ENCODE measurements at regions not wholly inside any gene's neighbourhood (a gene's known extent, or its start where the extent isn't known, plus 50 kb on each side); places are given as distances from the start of the nearest gene placed in this dataset.
"Not testable (repeated sequence)": the region's sequence is repeated elsewhere in the genome, so short reads cannot be mapped to it uniquely, and the experiment has no call there.

- no peak for DNase-seq (ENCODE audit: low spot score)
Measured at GRCh38 chr1:58934706-58935105, 150.9 kb upstream of the JUN start.

GRCh38 chr1:58936973-58937372 lies 153.1 kb upstream of the JUN start:
- no peak for DNase-seq (ENCODE audit: low spot score)

DNA sequence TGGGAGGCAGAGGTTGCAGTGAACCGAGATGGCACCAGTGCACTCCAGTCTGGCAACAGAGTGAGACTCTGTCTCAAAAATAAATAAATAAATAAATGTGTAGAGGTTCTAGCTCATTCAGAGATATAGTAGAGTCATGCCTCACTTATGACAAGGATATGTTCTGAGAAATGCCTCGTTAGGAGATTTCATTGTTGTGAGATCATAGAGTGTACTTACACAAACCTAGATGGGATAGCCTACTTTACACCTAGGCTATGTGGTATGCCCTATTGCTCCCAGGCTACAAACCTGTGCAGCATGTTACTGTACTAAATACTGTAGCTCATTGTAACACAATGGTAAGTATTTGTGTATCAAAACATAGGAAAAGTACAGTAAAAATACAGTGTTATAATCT lies 155.3 kb upstream of the JUN start:
- DNase-seq (ENCODE audit: low spot score): no peak

DNA sequence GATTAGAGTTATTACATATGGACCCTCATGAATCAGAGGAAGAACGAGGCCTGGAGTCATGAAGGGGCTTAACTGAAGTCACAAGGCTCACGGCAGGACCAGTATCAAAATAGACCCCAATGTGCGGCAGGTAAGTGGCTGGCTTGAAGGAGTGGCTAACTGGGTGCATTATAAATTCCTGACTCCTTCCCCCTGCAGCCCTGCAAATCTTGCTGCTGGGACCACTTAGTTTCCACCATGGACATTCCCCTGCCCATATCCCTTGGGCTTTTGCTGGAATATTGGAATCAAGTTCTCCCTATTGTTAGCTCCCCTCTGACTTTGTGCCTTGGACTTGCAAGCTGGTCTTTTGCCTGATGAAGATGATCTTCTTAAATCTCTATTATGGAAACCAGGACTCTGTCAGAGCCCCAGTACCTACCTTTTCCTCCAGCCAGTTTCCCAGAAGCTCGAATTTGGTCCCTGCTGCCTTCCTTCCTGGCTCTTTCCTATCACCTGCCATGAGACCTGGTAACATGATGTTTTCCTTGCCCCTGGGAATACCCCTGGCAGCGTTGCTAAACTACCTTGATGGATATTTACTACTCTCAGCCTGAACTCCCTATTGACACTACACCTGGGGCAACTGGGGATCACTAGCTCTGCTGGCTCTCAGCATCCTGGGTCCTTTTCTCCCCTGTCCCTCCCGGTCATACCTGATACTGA lies 156.0 kb upstream of the JUN start:
- no peak for DNase-seq (ENCODE audit: low spot score)

- no peak for DNase-seq (ENCODE audit: low spot score)
Measured at GRCh38 chr1:58941471-58942289, 157.8 kb upstream of the JUN start.

- DNase-seq (ENCODE audit: low spot score): no peak
Measured at GRCh38 chr1:58942759-58943191, 158.9 kb upstream of the JUN start.

- no peak for DNase-seq (ENCODE audit: low spot score)
Measured at GRCh38 chr1:58943776-58944175, 159.9 kb upstream of the JUN start.

- no peak for DNase-seq (ENCODE audit: low spot score)
Measured at GRCh38 chr1:58944439-58944838, 160.6 kb upstream of the JUN start.

DNA sequence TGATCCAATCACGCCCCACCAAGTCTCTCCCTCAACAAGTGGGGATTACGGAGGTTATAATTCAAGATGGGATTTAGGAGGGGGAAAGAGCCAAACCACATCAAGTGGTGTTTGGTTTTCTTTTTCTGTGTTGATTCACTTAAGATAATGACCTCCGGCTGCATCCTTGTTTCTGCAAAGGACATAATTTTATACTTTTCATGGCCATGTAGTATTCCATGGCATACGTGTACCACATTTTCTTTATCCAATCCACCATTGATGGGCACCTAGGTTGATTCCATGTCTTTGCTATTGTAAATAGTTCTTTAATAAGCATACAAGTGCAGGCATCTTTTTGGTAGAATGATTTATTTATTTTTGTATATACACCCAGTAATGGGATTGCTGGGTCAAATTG lies 162.5 kb upstream of the JUN start:
- no peak for DNase-seq (ENCODE audit: low spot score)

GRCh38 chr1:58948671-58949070 lies 164.8 kb upstream of the JUN start:
- DNase-seq (ENCODE audit: low spot score): no peak

DNA sequence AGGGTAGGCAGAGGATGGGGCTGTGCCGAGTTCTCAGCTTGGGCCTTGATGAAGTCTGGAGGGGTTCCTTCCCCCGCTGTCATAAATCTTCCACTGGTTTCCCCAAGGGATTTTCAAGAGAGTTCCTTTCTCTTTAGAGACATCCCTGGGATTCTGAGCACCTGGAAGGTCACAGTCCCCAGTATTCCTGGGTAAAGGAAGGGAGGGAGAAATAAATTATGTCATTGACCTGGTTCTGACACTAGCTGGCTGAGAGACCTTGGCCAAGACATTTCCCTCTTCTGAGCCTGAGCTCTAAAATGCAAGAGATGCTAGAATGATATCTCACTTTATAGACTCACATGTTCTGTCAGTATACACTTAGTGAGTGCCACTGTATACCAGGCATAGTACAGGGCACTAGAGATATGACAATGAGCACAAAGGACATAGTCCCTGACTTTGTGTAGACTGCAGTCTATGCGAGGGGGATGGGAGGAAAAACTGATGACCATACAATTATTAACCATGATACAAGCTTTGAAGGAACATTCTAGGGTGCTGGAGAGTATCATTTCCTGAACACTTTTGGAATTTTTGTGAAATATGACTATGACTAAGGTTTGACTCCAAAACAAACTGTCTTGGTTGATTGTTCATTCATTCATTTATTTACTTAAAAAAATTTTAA lies 165.8 kb upstream of the JUN start:
- DNase-seq (ENCODE audit: low spot score): no peak

DNA sequence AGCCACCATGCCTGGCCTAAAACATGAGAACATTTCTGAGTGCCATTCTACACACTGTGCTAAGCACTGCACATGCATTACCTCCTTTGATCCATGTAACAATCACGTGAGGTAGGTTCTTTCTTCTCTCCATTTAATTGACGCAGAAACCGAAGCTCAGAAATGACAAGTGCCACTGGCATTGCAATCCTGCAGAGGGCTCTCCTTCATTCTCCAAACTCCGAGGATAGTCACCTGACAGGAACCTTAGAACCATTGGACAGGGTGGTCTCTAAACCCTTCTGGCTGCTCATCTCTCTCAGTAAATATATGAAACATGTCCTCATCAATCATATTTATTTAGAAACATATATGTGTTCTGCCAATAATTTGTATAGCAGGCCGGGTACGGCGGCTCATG lies 167.1 kb upstream of the JUN start:
- DNase-seq (ENCODE audit: low spot score): no peak

DNA sequence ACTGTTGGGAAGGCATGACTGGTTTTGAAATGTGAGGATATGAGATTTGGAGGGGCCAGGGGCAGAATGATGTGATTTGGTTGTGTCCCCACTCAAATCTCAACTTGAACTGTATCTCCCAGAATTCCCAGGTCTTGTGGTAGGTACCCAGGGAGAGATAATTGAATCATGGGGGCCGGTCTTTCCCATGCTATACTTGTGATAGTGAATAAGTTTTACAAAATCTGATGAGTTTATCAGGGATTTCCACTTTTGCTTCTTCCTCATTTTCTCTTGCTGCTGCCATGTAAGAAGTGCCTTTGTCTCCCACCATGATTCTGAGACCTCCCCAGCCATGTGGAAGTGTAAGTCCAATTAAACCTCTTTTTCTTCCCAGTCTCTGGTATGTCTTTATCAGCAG lies 170.1 kb upstream of the JUN start:
- DNase-seq (ENCODE audit: low spot score): not testable (repeated sequence)

DNA sequence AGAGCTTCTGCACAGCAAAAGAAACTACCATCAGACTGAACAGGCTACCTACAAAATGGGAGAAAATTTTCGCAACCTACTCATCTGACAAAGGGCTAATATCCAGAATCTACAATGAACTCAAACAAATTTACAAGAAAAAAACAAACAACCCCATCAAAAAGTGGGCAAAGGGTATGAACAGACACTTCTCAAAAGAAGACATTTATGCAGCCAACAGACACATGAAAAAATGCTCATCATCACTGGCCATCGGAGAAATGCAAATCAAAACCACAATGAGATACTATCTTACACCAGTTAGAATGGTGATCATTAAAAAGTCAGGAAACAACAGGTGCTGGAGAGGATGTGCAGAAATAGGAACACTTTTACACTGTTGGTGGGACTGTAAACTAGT lies 179.4 kb upstream of the JUN start:
- not testable (repeated sequence) for DNase-seq (ENCODE audit: low spot score)

GRCh38 chr1:58964428-58964827 lies 180.6 kb upstream of the JUN start:
- DNase-seq (ENCODE audit: low spot score): no peak

DNA sequence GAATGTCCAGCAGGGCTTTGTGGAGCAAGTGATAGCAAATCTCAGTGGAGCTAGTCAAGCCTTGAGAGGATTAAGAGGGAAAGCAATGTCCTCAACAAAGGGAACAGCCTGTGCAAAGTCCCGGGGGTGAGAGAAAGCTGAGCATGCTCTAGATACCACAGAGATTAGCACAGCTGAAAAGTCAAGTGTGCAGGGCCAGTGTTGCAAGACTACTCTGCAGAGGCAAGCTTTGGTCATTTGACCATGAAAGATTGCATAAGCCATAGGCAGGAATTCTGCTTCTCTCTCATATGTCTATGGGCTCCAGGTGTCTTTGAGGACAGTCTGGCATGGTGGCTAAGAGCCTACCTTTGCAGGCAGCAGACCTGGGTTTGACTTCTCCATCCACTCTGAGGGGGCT lies 181.0 kb upstream of the JUN start:
- DNase-seq (ENCODE audit: low spot score): no peak

- no peak for DNase-seq (ENCODE audit: low spot score)
Measured at GRCh38 chr1:58966103-58966916, 182.5 kb upstream of the JUN start.

GRCh38 chr1:58966917-58967740 lies 183.3 kb upstream of the JUN start:
- no peak for DNase-seq (ENCODE audit: low spot score)

GRCh38 chr1:58968360-58968952 lies 184.6 kb upstream of the JUN start:
- DNase-seq (ENCODE audit: low spot score): no peak

DNA sequence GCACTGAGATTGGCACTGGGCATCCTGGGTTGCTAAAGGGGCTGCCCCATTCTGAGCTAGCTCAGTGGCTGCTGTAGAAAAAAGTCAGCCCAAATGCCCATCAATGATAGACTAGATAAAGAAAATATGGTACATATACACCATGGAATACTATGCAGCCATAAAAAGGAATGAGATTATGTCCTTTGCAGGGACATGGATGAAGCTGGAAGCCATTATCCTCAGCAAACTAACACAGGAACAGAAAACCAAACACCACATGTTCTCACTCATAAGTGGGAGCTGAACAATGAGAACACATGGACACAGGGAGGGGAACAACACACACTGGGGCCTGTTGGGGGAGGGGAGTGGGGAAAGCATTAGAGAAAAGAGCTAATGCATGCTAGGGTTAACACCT lies 185.3 kb upstream of the JUN start:
- DNase-seq (ENCODE audit: low spot score): not testable (repeated sequence)

DNA sequence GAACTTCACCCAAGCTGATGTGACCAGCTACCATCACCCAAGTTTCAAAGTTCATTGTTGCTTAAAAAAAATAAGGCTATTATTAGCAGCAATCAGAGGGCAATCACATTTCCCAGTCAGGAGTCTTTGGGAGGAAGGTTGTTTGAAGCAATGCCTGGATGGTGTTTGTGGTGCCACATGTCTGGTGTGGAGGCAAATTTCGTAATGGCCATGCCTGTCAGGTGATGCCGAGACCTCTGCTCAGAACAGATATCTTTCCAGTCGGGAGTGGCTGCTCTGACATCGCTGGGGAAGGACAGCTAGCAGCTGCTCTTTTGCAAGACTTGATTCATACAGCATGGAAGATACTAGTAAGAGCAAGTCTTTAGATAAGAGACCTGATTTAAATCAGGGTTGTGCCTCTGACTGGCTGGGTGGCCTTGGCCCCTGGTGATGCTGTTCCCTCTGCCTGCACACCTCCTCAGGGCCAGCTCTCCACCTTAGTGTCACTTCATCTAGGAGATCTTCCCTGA lies 187.8 kb upstream of the JUN start:
- DNase-seq (ENCODE audit: low spot score): no peak
